ENCODE measurements at regions not wholly inside any gene's neighbourhood (a gene's known extent, or its start where the extent isn't known, plus 50 kb on each side); places are given as distances from the start of the nearest gene placed in this dataset.

DNA sequence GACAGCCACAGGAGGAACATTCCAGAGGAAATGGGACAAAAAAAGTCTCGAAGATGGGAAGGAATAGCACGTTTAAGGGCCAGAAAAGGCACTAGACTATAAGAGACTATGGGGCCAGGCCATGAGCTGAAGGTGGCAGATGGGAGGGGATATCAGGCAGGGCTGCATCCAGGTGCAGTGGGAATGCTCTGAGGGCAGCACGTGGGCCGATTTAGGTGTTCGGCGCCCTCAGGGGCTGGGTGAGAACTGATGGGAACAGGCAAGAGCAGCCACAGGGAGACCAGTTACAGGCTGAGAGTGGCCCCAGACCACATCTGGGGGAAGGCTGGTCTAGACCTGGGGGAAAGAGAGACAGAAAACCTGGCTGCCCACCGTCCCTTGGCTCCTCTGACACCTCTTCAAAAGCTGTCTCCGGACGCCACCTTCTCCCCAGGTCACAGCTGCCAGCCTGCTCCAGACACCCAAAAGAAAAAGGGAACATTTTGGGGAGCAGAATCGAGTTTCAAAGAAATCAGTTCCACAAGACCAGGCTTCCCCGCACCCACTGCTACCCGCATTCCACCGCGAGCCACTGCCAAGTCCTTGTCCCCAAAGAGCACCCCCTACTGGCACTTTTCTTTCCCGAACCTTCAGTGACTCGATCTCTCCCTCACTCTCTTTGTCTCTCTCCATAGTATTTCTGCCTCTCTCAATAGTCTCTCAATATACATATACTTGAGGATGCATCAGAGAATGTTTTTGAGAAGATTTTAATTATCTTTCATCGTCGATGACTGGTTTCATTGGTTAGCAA lies 190.1 kb upstream of the AGAP1 start:
- DNase-seq (no peak), ATAC-seq (no peak)

DNA sequence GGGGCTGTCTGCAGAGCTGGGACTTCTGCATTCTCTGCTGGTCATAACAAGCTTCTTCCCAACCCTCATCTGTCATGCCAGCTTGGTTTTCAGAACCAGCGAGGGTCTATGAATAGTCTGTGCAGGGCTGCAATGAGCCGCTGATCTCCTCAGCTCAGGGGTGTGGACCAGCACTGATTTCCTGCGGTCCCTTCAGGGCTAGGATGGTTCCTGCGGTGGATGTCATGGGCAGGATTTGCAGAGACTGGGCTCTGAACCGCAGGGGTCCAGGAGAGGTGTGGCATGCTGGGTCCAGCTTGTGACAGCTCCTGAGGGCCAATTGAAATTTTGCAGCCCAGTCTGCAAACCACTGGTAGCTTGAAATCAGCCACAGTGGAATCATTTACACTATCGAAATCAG lies 188.2 kb upstream of the AGAP1 start:
- DNase-seq (no peak), ATAC-seq (no peak)

DNA sequence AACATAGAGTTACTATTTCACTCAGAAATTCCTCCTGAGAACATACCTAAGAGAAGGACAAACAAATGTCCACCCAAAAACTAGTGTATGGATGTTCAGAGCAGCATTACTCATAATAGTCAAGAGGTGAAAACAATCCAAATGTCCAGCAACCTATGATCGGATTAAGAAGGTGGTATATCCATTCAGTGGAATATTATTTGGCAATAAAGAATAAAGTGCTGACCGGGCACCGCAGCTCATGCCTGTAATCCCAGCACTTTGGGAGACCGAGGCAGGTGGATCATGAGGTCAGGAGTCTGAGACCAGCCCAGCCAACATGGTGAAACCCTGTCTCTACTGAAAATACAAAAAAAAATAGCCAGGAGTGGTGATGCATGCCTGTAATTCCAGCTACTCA lies 182.8 kb upstream of the AGAP1 start:
- no peak for ATAC-seq
- DNase-seq: no peak

DNA sequence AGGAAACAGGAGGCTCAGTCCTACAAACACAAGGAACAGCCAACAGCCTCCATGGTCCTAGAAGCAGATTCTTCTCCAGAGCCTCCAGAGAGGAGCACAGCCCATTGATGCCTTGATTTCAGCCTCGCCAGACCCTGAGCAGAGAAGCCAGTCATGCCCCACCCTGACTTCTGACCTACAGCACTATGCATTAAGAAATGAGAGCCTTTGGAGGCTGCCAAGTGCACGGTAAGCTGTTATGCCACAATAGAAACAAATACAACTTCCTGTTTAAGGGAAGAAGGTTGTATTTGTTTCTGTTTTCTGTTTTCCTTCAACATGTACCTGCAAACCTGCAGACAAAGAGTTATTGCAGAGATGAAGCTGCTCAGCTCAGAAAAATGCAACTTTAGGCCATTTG lies 181.3 kb upstream of the AGAP1 start:
- DNase-seq: no peak
- ATAC-seq: no peak

DNA sequence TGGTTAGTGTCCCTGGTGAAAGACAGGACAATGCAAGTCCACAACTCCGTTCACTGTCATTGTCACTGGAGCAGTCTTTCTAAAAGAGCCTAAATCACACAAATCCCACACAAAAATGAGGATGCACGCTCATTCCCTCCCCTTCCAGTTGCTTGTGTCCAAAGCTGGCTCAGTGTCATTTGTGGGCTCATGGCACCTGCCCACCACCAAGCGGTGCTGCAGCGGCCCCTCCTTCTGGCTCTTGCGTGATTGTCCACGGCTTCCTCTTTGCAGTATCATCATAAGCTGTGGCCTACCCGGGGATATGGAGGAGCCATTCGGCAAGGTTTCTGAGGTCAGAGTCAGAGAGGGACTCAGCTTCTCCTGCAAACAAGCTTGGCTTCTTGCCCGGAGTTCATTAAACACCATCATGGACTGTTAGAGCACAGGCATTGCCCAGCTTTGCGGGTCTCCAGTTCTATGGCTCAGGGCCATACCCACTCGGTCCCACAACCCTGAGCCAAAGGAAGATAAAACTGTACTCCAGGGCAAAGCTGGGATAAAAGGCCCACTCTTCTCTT lies 179.4 kb upstream of the AGAP1 start:
- ATAC-seq: no peak
- DNase-seq: no peak

DNA sequence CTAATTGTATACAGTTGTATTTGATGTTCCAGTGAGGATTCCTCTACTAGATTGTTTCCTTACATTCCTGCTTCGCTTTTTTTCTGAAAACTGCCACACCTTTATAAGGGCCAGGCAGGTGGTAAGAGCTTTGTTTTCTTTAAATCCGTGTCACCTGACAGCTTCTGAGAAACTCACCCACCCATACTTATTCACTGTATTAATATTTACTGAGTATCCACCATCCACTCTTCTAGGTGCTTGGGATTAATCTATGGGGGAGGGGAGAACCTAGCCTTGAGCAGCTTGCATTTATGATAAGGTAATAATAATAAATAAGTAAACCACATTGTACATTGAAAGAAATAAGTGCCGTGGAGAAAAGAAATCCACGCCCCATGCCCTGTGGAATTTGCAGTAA lies 174.7 kb upstream of the AGAP1 start:
- no peak for DNase-seq
- no peak for ATAC-seq

DNA sequence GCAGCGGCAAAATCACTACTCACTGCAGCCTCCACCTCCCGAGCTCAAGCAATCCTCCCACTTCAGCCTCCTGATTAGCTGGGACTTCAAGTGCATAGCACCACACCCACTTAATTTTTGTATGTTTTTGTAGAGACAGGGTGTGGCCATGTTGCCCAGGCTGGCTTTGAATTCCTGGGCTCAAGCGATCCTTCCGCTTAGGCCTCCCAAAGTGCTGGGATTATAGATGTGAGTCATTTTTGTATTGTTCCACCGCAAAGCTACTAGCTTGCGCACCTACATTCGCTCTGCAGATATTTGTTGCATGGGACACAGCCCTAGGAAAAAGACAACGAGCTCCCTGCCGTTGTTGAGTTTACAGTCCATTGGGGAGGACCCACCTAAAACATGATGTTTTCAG lies 173.5 kb upstream of the AGAP1 start:
- ATAC-seq: no peak
- no peak for DNase-seq

DNA sequence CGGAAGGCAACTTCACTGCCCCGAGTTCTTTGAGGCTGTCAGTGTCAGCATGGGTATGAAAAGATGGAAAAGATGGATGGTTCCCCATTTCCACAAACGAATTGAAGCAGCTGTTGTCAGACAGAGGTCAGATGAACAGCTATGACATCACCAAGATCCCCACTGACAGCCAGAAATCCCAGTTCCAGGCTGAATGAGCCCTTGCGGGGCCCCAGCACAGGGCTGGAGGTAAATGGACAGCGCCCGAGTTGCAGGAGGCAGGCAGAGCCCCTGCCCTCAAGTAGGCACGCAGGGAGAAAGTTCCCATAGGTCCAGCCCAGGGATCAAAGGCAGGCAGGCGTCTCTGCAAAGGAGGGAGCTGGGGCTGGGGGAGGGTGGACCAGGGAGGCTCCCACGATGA lies 169.5 kb upstream of the AGAP1 start:
- ATAC-seq (no peak), DNase-seq (no peak)

DNA sequence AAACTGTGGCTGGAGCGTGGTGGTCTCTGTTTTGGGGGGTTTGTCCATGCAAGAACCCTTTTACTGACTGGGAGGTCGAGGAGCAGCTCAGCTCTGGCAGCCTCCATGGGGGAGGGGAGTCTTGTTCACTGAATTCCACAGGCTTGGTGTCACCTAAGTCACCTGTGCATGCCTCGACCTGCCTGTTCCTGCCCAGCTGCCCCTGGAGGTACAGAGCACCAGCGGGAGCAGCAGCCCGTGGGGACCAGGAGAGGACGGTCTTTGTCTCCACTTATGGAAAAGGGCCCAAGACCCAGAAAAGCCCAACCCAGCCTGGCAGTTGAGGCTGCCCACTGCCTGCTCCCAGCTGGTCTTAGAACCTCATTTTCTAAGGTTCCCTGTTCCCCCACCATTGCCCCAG lies 168.7 kb upstream of the AGAP1 start:
- DNase-seq (no peak), ATAC-seq (no peak)

DNA sequence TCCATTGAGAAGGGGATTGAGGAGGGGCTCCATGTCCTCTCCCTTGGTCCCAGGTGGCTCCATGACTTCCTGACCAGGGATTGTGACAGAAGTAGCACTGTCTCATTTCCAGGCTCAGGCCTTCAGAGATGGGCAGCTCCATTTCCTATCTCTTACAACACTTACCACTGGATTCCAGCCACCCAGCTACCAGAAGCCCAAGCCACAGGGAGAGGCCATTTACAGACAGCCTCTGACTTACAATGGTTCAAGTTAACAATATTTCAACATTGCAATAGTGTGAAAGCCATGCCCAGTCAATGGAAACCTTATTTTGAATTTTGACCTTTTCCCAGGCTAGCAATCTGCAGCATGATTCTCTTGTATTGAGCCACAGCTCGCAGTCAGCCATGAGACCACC lies 164.9 kb upstream of the AGAP1 start:
- no peak for ATAC-seq
- DNase-seq: no peak

DNA sequence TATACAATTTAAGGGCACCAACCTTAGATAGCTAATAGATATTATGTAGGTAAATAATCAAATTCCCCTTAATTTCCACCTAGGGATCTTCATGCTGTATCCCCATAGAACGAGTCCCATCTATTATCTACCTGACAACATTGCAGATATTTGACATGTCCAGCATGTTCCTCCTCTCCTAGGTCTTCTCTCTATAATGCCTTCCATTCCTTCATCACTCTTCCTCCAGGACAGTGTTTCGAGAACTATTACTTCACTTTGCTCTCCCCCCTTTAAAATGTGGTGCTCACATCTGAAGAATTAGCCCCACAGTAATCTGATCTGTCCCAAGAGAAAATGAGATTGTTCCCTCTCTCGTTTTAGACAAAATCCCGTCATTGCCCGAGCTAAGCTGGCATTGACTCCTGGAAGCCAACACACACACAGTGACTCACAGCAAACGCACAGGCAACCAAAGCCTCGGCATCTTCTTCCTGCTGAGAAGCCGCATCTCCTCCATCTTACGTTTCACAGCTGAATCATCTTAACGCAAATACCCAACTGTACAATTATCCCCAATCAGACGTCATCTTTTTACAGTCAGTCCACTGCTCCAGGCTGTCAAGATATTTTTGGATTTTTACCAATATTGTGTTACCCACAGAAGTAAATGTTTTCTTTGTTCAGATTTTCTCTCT lies 162.9 kb upstream of the AGAP1 start:
- no peak for ATAC-seq

DNA sequence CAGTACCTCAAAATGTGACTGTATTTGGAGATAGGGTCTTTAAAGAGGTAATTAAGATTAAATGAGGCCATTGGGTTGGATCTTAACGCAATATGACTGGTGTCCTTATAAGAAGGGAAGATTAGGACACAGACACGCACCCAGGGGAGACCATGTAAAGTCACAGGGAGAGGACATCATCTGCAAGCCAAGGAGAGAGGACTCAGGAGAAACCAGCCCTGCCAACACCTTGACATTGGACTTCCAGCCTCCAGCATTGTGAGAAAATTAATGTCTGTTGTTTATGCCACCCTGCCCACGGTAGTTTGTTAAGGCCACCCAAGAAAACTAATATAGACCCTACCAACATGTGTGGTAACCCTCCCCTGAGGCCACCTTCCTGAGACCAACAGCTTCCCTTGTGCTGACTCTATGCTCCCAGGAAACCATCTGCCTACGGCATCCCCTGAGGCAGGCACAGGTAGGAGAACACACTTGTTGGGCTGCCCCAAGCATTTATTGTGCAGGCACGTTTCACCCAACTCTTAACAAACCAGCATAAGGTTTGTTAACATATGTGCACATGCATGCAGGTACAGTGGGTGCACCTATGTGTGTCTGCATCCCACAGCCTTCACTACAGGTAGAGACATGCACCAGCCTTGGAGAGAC lies 161.5 kb upstream of the AGAP1 start:
- no peak for DNase-seq
- no peak for ATAC-seq

More for the DNA sequence above, 162.9 kb upstream of the AGAP1 start:
- DNase-seq: no peak

DNA sequence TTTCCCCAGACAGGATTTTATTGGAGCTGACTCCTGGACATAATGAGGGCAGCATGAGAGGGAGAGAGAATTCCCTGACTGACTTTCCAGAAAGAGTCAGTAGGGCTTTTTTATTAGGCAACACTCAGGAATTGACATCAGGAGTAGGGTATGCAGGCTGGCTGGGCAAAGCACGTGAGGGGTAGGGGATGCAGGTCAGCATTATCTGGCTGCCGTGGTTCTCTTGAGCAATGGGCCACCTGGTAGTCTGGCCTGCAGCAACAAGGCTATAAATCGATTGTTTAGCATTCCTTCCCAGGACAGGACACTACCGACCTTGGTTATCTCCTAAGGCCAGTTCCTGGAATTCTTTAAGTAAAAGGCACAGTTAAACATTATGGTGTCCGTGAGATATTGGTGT lies 160.8 kb upstream of the AGAP1 start:
- ATAC-seq: no peak
- DNase-seq: no peak

DNA sequence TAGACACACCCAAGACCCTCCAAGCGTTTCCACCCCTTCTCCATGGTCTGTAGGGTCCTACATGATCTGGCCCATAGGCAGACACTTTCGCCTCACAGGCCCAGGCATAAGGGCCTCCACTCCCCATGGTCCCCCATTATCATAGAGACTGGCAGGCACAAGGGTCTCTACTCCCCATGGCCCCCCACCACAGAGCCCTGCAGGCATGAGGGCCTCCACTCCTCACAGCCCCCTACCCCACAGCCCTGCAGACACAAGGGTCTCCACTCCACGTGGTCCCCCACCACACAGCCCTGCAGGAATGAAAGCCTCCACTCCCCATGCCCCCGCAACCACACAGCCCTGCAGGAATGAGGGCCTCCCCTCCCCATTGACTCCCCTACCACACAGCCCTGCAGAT lies 159.7 kb upstream of the AGAP1 start:
- DNase-seq (no peak), ATAC-seq (no peak)

DNA sequence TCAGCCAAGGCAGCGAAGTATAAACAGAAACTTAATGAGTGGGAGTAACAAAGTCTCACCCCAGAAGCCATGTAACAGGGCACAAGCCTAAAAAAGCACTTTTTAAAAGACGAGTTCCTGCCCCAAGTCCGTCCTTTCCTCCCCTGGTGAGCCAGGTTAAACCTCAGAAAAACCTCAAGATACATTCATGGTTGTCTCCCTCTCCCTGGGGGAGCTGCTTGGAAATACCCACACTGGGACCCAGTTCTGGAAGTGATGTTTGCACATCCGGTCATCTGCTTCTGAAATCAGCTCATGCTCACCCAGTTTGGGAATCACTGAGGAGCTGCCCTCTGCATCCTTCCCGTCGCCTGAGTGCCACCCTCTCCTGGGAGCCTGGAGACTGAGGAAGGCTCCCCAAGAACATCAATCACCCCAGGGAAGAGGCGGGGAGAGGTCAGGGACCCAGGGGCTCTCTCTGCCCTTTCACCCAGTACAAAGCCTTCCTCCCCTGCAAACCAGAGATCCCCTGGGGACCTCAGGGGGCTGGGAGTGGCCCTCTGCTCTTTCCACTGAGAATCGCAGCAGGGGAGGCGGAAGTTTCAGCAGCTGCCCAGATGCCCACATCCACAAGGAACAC lies 150.6 kb upstream of the AGAP1 start:
- DNase-seq: no peak
- no peak for ATAC-seq

DNA sequence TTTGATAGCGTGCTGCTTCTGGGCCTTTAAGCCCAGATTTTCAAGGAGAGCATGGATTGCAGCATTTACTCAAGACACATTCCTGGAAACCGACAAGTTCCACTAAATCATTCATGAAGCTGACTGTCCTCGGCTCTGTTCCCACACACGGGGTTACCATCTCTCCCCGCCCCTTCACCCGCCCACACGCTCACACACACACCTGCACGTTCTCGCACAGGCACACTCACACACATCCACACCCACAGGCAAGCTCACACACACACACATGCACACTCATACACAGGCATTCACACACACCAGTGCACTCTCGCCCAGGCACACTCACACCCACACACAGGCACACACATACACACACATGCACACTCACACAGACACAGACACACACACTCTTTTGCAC lies 150.0 kb upstream of the AGAP1 start:
- DNase-seq (no peak), ATAC-seq (no peak)

DNA sequence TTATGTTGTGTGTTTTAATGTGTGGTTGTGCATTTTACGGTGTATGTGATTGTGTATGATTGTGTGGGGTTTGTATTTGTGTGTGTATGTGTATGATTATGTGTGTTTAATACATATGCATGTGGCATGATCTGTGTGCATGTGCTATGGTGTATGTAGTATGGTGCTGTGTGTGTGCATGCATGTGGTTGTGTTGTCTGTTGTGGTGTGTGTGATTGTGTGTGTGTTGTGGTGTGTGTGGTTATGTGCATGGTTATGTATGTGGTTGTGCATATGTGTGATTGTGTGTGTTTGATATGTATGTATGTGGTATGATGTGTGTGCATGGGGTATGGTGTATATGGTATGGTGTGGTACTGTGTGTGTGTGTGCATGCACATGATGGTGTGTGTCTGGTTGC lies 148.1 kb upstream of the AGAP1 start:
- DNase-seq (no peak), ATAC-seq (no peak)

DNA sequence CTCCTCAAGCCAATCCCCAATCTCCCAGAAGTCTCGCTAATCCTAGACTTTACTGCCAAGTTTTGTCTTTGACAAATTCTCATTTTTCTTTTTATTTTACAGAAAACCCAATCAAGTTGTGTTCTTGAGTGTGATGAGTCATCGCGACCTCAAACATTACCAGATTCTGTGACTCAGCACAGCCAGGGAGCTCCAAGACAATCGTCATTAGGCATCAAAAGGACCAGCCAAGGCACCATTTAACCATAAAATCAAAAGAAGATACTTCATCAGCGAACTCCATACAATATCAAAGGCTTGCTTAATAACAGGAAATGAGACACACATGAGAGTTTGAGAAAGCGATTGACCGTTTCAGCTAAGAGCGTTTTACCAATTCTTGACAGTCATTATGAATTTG lies 146.2 kb upstream of the AGAP1 start:
- DNase-seq: no peak

DNA sequence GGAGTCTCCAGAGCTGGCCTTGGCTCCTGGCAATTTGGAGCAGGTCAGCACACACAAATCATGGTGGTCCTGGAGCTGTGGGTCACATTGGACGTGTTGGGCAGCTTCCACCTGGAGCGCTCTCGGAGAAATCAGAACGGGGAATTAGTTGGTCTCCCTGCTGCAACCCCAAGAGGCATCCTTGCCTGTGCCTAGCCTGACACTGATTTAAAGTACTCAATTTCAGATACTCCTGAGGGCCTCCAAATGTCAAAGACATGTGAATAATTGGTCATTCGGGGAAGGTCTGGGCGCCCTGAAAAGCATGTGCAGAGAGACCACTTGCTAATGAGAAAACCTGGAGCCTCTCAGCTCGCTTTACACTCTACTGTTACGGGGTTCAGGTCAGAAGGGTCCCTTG lies 145.5 kb upstream of the AGAP1 start:
- DNase-seq (no peak), ATAC-seq (no peak)

More for the DNA sequence above, 146.2 kb upstream of the AGAP1 start:
- no peak for ATAC-seq

DNA sequence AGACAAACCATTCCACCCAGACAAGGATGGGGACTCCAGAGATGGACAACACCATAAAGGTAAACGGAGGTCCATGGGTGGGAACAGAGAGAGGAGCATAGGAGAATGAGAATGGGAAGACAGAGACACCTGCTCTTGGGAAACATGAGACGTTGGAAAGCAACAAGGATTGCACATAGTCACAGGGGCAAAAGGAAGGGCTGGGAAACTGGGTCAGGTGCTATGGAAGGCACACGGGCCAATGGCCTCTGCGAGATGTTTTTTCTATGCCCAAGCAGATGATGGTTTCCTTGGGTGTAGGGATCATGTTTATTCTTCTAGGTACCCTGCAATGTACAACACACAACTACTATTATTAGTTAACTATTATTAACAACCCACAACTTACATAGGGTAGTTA lies 143.6 kb upstream of the AGAP1 start:
- ATAC-seq (no peak), DNase-seq (no peak)

DNA sequence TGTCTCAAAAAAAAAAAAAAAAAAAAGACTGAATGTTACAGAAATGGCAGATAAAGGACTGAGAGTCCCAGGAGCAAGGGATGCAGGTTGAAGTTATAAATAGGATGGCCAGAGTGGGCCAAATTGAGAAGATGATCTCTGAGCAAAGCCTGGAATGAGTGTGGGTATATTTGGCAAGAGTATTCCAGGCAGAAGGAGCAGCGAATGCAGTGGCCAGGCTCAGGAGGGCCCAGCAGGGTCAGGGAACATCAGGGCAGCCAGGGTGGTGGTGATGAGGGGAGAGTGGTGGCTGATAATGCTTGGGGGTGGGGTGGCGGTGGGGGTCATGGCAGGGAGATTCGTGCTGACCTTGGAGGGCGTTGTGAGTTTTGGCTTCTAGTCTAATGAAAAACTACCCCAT lies 141.3 kb upstream of the AGAP1 start:
- no peak for DNase-seq
- ATAC-seq: no peak

DNA sequence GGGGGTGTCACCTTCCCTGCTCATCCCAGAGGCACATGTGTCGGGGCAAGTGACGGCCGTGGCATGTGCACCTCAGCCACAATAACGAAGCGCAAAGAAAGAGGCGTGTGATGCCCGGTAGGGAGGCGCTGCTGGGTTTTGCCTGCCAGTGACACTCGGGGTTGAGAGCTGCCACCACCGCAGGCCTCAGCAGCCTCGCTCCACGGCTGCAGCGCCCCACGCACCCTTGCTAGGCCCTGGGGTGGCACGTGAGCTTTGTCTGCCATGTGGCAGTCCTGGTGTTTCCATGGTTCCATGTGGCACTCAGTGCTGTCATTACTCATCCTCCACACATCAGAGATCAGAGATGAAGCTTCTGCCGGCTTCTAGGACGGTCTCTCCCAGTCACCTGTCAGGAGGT lies 136.0 kb upstream of the AGAP1 start:
- ATAC-seq (no peak), DNase-seq (no peak)

DNA sequence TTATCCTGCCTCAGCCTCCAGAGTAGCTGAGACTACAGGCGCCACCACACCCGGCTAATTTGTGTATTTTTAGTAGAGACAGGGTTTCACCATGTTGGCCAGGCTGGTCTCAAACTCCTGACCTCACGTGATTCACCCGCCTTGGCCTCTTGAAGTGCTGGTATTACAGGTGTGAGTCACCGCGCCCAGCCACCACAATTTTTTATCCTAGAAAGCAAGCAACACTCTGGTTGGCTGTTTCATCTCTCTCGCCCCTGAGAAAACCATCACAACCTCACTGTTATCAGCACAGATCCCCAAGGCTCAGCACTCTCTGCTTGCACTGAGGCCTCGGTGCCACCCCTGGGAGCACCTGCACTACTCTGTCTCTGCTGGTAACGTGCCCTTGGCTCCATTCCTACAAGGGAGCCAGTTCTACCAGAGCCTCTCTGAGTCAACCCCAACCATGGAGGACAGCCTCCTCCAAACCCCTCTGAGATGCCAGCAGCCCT lies 134.8 kb upstream of the AGAP1 start:
- no peak for DNase-seq
- no peak for ATAC-seq
